T-cell (primary cell): ENCODE measurements at regions not wholly inside any gene's neighbourhood (a gene's known extent, or its start where the extent isn't known, plus 50 kb on each side); places are given as distances from the start of the nearest gene placed in this dataset.

Experiments
- ATAC-seq, 4 experiments: fragments of 200-7000 bp in 3 of 4; fragments of 150-1000 bp in 1 of 4; cut with Tn5 transposase; replicated peaks in 1 of 4; 1 replicate in 3 of 4; 2 replicates in 1 of 4; pipeline ENCODE4 v1.10.0; 2021; ENCODE audit warnings: moderate library complexity in 3 of 4, mild to moderate bottlenecking in 2 of 4, moderate number of reproducible peaks in 1 of 4
- CTCF ChIA-PET, 2 donors: fragments of 300-600 bp; sonication (Branson Sonifier 250); formaldehyde crosslinking; loops; one replicate each; lab custom pipeline; 2022; ENCODE audit warnings: antibody characterized with exemption in 2 of 2; lab: Charles Lee
- POLR2A ChIA-PET, 2 donors: fragments of 300-600 bp; sonication (Branson Sonifier 250); formaldehyde crosslinking; loops; one replicate each; lab custom pipeline; 2022; ENCODE audit warnings: antibody characterized with exemption in 2 of 2; lab: Charles Lee
- DNase-seq, 35 experiments: peaks; one replicate each; pipeline versions ENCODE4 v3.0.0 to v3.0.0-alpha.2; 2013 to 2023
- H3K27ac ChIP-seq: one replicate; pipeline ENCODE4 v1.5.1; 2013; ENCODE audit warnings: low read length
- H3K27me3 ChIP-seq, 2 experiments: replicated peaks in 1 of 2; 1 replicate in 1 of 2; 2 replicates in 1 of 2; pipeline versions ENCODE4 v1.6.1 to v1.7.0; 2013; ENCODE audit warnings: low read length in 1 of 2, mixed read lengths in 1 of 2; ENCODE audit not compliant: control insufficient read depth in 2 of 2, insufficient read depth in 2 of 2; ENCODE audit errors: extremely low read depth in 1 of 2
- H3K36me3 ChIP-seq, 2 donors: 1 replicate in 1 of 2; 2 replicates in 1 of 2; pipeline versions ENCODE4 v1.6.1 to v1.7.0; 2013; ENCODE audit warnings: low read length in 1 of 2; ENCODE audit not compliant: control insufficient read depth in 2 of 2, insufficient read depth in 1 of 2; ENCODE audit errors: extremely low read depth in 1 of 2
- H3K4me1 ChIP-seq, 2 experiments: 1 replicate in 1 of 2; 2 replicates in 1 of 2; pipeline versions ENCODE4 v1.6.1 to v1.7.0; 2013; ENCODE audit warnings: low read length in 2 of 2, mixed read lengths in 1 of 2; ENCODE audit not compliant: insufficient read depth in 2 of 2, control insufficient read depth in 1 of 2; ENCODE audit errors: extremely low read depth in 1 of 2
- H3K4me3 ChIP-seq, 2 donors: 1 replicate in 1 of 2; 2 replicates in 1 of 2; pipeline versions ENCODE4 v1.5.1 to v1.7.0; 2013; ENCODE audit warnings: mild to moderate bottlenecking in 2 of 2, low read length in 1 of 2, moderate library complexity in 1 of 2; ENCODE audit not compliant: control insufficient read depth in 1 of 2; ENCODE audit errors: extremely low read depth in 1 of 2
- H3K9me3 ChIP-seq: 2 replicates; pipeline ENCODE4 v1.7.0; 2013
- H3K27ac Mint-ChIP-seq, 2 donors: one replicate each; pipeline ENCODE4 v1.8.0; 2020 to 2021; ENCODE audit warnings: mild to moderate bottlenecking in 2 of 2, mixed read lengths in 2 of 2
- H3K27me3 Mint-ChIP-seq, 2 donors: one replicate each; pipeline ENCODE4 v1.8.0; 2021 to 2022; ENCODE audit warnings: mixed read lengths in 2 of 2
- H3K36me3 Mint-ChIP-seq: one replicate; pipeline ENCODE4 v1.8.0; 2021; ENCODE audit warnings: mixed read lengths
- H3K4me1 Mint-ChIP-seq, 3 donors: one replicate each; pipeline ENCODE4 v1.8.0; 2020 to 2022; ENCODE audit warnings: mixed read lengths in 3 of 3, mild to moderate bottlenecking in 1 of 3
- H3K4me3 Mint-ChIP-seq, 3 donors: one replicate each; pipeline ENCODE4 v1.8.0; 2020 to 2022; ENCODE audit warnings: mild to moderate bottlenecking in 3 of 3, mixed read lengths in 3 of 3, moderate library complexity in 3 of 3
- H3K9me3 Mint-ChIP-seq, 3 donors: one replicate each; pipeline ENCODE4 v1.8.0; 2020 to 2022; ENCODE audit warnings: mixed read lengths in 3 of 3
- WGBS: methylation state at CpG from one replicate; pipeline ENCODE4 v1.1.5; 2013; ENCODE audit warnings: missing lambda C conversion rate; ENCODE audit not compliant: insufficient coverage; 5-methylcytosine and 5-hydroxymethylcytosine counted together

DNA sequence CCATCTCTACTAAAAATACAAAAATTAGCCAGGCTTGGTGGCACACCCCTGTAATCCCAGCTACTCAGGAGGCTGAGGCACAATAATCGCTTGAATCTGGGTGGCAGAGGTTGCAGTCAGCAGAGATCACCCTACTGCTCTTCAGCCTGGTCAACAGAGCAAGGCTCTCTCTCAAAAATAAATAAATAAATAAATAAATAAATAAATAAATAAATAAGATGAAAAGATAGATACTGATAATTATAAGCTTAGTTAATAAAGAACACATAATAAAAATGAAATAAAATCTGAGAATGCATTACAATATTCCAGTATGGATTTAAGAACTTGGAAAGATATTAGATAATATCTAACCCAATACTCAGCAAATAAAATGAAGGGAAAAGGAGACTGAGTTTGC is 235.9 kb upstream of the DAB1 start:
- Mint-ChIP-seq H3K27me3 (peaks cover 3% of the 10 kb centered on the region in 2 donors), H3K27ac (no peak overlapping the region), H3K4me3 (no peak overlapping the region), H3K36me3 (no peaks in the 10 kb centered on the region), H3K4me1 (no peaks in the 10 kb centered on the region), H3K9me3 (no peaks in the 10 kb centered on the region)
- WGBS, result no CpG with 5 or more reads among the region's 1 CpG
- Histone ChIP-seq H3K4me1 (no peaks in the 10 kb centered on the region), H3K9me3 (no peaks in the 10 kb centered on the region), H3K27me3 (peaks cover 0 to 5% of the 10 kb centered on the region in 2 experiments), H3K27ac (no peak overlapping the region), H3K36me3 (no peaks in the 10 kb centered on the region), H3K4me3 (no peak overlapping the region)
- POLR2A ChIA-PET, result no interaction called here
- CTCF ChIA-PET, result no interaction called here
- ATAC-seq, result no peak
- DNase-seq, result no peak

DNA sequence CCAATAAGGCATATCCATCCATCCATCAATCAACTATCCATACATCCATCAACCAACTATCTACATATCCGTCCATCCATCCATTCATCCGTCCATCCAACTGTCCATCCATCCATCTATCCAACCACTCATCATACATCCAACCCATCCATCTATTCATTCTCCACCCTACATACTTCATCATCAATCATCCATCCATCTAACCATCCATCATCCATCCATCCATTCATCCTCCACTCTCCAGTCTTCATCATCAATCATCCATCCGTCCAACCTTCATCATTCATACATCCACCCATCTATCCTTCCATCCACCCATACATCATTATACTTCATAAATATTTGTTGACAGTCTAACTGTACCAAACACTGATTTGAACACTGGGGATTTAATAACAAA is 231.3 kb upstream of the DAB1 start:
- CTCF ChIA-PET, result no interaction called here

DNA sequence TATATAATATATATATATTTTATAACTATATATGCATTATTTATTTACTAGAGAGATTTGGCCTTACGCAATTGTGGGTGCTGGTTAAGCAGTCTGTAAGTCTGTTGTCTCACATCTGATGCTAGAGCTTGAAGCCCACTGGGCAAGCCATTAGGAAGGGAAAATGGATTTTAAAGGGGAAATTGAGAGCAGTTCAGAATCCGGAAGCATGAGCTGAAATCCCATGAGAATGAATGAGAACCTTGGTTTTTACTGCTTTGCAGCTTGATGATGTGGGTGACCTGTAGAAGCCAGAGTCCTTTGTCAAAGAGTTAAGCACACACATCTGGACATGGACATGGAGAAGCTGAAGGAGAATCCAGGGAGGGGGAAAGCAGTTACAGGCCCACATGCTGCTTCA is 220.8 kb upstream of the DAB1 start:
- Mint-ChIP-seq H3K27ac (no peak overlapping the region), H3K4me3 (no peak overlapping the region)
- WGBS, result 71% methylated on average over 1 of the region's 2 CpGs

More for the DNA sequence above, 231.3 kb upstream of the DAB1 start:
- peaks cover 0 to under 1% of the 10 kb centered on the region in 2 experiments for H3K27me3 ChIP-seq
- ATAC-seq (no peak), DNase-seq (no peak)
- no peak overlapping the region for H3K4me3 ChIP-seq
- H3K27me3 Mint-ChIP-seq, result no peaks in the 10 kb centered on the region
- H3K9me3 ChIP-seq, result no peaks in the 10 kb centered on the region
- H3K4me1 Mint-ChIP-seq, result no peaks in the 10 kb centered on the region
- no peaks in the 10 kb centered on the region for H3K36me3 Mint-ChIP-seq
- POLR2A ChIA-PET, result no interaction called here
- WGBS, result 66% methylated on average over 3 of the region's 3 CpGs
- no peak overlapping the region for H3K27ac Mint-ChIP-seq
- no peak overlapping the region for H3K4me3 Mint-ChIP-seq
- no peaks in the 10 kb centered on the region for H3K36me3 ChIP-seq
- H3K9me3 Mint-ChIP-seq, result peaks cover 0 to 4% (median 0%) of the 10 kb centered on the region in 3 donors
- no peaks in the 10 kb centered on the region for H3K4me1 ChIP-seq
- H3K27ac ChIP-seq, result no peak overlapping the region

DNA sequence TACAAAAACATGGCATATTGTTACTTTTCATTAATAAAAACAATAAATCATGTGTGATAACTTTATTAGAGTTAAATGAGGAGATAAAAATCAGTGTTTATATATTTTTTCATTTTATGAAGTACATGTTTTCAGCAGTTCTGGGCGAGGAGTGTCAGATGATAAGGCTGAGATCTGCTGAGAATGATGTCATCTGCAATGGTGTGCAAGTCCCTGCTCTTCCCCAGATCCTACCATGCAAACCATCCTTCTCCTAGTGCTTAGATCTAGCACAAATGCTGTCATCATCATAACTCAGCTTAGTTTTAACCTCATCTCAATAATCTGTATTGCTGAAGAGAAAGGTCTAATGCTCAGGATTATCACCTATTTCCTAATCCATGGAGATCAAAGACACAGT is 214.4 kb upstream of the DAB1 start:
- Histone ChIP-seq H3K27me3 (peaks cover 0 to 5% of the 10 kb centered on the region in 2 experiments), H3K4me1 (no peaks in the 10 kb centered on the region), H3K4me3 (no peak overlapping the region), H3K36me3 (no peaks in the 10 kb centered on the region), H3K27ac (no peak overlapping the region), H3K9me3 (no peaks in the 10 kb centered on the region)
- no peak for ATAC-seq
- CTCF ChIA-PET, result no interaction called here
- H3K27ac Mint-ChIP-seq, result no peak overlapping the region
- WGBS, result no CpG with 5 or more reads among the region's 1 CpG
- H3K27me3 Mint-ChIP-seq, result peaks cover 10 to 11% of the 10 kb centered on the region in 2 donors
- peaks cover 0 to 11% (median 0%) of the 10 kb centered on the region in 3 donors for H3K9me3 Mint-ChIP-seq
- no peak for DNase-seq
- H3K4me1 Mint-ChIP-seq, result no peaks in the 10 kb centered on the region
- no peaks in the 10 kb centered on the region for H3K36me3 Mint-ChIP-seq
- H3K4me3 Mint-ChIP-seq, result no peak overlapping the region
- POLR2A ChIA-PET, result no interaction called here

More for the DNA sequence above, 220.8 kb upstream of the DAB1 start:
- Mint-ChIP-seq H3K27me3 (peaks cover 7 to 18% of the 10 kb centered on the region in 2 donors), H3K36me3 (no peaks in the 10 kb centered on the region), H3K4me1 (no peaks in the 10 kb centered on the region), H3K9me3 (peaks cover 0 to 3% (median 0%) of the 10 kb centered on the region in 3 donors)
- no peak for ATAC-seq
- Histone ChIP-seq H3K27me3 (no peaks in the 10 kb centered on the region), H3K9me3 (no peaks in the 10 kb centered on the region), H3K27ac (no peak overlapping the region), H3K4me3 (no peak overlapping the region), H3K36me3 (no peaks in the 10 kb centered on the region), H3K4me1 (no peaks in the 10 kb centered on the region)
- DNase-seq, result no peak
- ChIA-PET CTCF (no interaction called here), POLR2A (no interaction called here)

DNA sequence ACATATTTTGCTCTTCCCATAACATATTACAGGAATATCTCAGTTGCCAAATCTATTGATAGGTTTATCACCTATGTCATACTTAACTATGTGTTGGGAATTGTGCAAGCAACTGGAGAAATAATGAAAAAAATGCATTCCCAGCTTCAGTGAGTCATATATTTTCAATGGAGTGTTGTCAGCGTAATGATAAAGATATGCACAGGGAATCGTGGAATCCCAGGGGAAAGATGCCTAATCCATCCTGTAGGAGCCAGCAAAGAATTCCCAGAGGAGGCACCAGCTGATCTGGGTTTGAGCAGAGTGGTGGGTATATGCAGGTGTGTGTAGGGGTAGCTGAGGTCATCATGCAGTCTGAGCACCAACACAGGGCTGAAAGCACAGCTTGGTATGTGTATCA is 213.3 kb upstream of the DAB1 start:
- H3K9me3 Mint-ChIP-seq, result peaks cover 0 to 11% (median 0%) of the 10 kb centered on the region in 3 donors

DNA sequence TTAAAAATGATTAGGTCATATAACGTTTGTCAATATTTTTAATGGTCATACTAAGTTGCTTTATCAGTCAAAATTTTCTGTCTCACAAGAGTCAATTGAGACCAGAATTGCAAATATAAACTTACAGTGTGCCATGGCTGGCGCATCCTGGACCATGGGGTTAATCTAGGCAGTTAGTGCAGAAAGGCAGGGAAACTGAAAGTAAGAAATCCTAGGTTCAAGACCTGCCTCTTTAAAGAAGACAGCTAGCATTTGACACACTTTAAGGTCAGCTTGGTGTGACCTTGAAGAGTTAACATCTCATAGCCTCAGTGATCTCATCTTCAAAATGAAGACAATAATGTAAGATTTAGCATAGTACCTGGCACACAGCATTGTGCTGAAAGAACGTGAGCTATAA is 210.0 kb upstream of the DAB1 start:
- no peak for DNase-seq
- Histone ChIP-seq H3K36me3 (no peaks in the 10 kb centered on the region), H3K27me3 (peaks cover 0 to 5% of the 10 kb centered on the region in 2 experiments), H3K4me3 (no peak overlapping the region), H3K27ac (no peak overlapping the region), H3K4me1 (no peaks in the 10 kb centered on the region), H3K9me3 (no peaks in the 10 kb centered on the region)
- H3K27me3 Mint-ChIP-seq, result peaks cover 3 to 9% of the 10 kb centered on the region in 2 donors
- POLR2A ChIA-PET, result no interaction called here
- WGBS, result 80% methylated on average over 1 of the region's 3 CpGs
- H3K4me1 Mint-ChIP-seq, result no peaks in the 10 kb centered on the region
- CTCF ChIA-PET, result no interaction called here
- H3K36me3 Mint-ChIP-seq, result no peaks in the 10 kb centered on the region
- H3K4me3 Mint-ChIP-seq, result no peak overlapping the region
- no peak overlapping the region for H3K27ac Mint-ChIP-seq
- peaks cover 0 to 8% (median 0%) of the 10 kb centered on the region in 3 donors for H3K9me3 Mint-ChIP-seq
- ATAC-seq, result no peak

More for the DNA sequence above, 213.3 kb upstream of the DAB1 start:
- Histone ChIP-seq H3K36me3 (no peaks in the 10 kb centered on the region), H3K27ac (no peak overlapping the region), H3K27me3 (peaks cover 0 to 5% of the 10 kb centered on the region in 2 experiments), H3K4me1 (no peaks in the 10 kb centered on the region), H3K9me3 (no peaks in the 10 kb centered on the region), H3K4me3 (no peak overlapping the region)
- ChIA-PET CTCF (no interaction called here), POLR2A (no interaction called here)
- Mint-ChIP-seq H3K4me1 (no peaks in the 10 kb centered on the region), H3K27me3 (peaks cover 4 to 12% of the 10 kb centered on the region in 2 donors), H3K4me3 (no peak overlapping the region), H3K36me3 (no peaks in the 10 kb centered on the region), H3K27ac (no peak overlapping the region)
- DNase-seq (no peak), ATAC-seq (no peak)
- 47% methylated on average over 2 of the region's 2 CpGs for WGBS

DNA sequence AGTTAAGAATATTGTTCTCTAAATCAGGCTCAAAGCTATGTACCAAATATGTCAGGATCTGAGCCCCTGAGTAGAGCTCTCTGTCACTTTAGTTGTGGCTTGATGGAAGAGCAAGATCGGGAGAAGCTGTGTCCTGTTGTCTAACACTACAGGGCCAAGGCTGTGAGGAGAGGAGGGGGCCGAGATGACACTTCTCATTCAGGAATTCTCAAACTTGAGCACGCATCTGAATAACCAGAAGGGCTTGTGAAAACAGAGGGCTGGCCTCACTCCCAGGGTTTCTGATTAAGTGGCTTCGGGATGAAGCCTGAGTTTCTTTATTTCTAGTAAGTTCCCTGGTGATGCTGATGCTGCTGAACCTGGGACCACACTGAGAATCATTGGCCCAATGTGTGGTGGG is 209.2 kb upstream of the DAB1 start:
- CTCF ChIA-PET, result no interaction called here
- Mint-ChIP-seq H3K27ac (no peak overlapping the region), H3K36me3 (no peaks in the 10 kb centered on the region), H3K27me3 (peaks cover 3 to 9% of the 10 kb centered on the region in 2 donors), H3K4me1 (no peaks in the 10 kb centered on the region), H3K9me3 (peaks cover 0 to 8% (median 0%) of the 10 kb centered on the region in 3 donors), H3K4me3 (no peak overlapping the region)
- POLR2A ChIA-PET, result no interaction called here
- DNase-seq, result no peak
- no peak for ATAC-seq
- H3K4me3 ChIP-seq, result no peak overlapping the region
- 90% methylated on average over 1 of the region's 4 CpGs for WGBS
- H3K36me3 ChIP-seq, result no peaks in the 10 kb centered on the region
- peaks cover 0 to 5% of the 10 kb centered on the region in 2 experiments for H3K27me3 ChIP-seq
- H3K9me3 ChIP-seq, result no peaks in the 10 kb centered on the region
- no peaks in the 10 kb centered on the region for H3K4me1 ChIP-seq
- no peak overlapping the region for H3K27ac ChIP-seq
